SK-N-SH (cell line): ENCODE measurements at regions not wholly inside any gene's neighbourhood (a gene's known extent, or its start where the extent isn't known, plus 50 kb on each side); places are given as distances from the start of the nearest gene placed in this dataset.

Experiments used
- CTCF ChIA-PET: fragments of 300-600, 350-600 bp; formaldehyde crosslinking; extraction: SDS; loops from one replicate; lab custom pipeline; 2021; lab: Yijun Ruan, JAX
- POLR2A ChIA-PET: fragments of 350-600 bp; sonication (Branson Sonifier 250); formaldehyde crosslinking; extraction: SDS; loops from one replicate; lab custom pipeline; 2020; ENCODE audit warnings: antibody characterized with exemption, inconsistent platforms; lab: Yijun Ruan, JAX
- DNase-seq: peaks from one replicate; pipeline ENCODE4 v3.0.0; 2012
- H2AFZ ChIP-seq: fragments of 200-600 bp; sonication (generic); 2 replicates; pipeline ENCODE4 v1.8.1; 2016; ENCODE audit warnings: antibody characterized with exemption, mild to moderate bottlenecking, low read depth
- H3F3A ChIP-seq: fragments of 200-600 bp; sonication (generic); replicated peaks from 2 replicates; pipeline ENCODE3; 2016; ENCODE audit warnings: antibody characterized with exemption, mild to moderate bottlenecking; ENCODE audit not compliant: insufficient read depth
- H3K27ac ChIP-seq, 2 experiments: fragments of 200-500 bp in 1 of 2; fragments of 200-600 bp in 1 of 2; sonication (Bioruptor generic) in 1 of 2; sonication (generic), shearing (Covaris generic) in 1 of 2; 2 replicates each; pipeline versions ENCODE4 v1.5.1 to v1.6.1; 2014 to 2016; ENCODE audit warnings: low read depth in 2 of 2, inconsistent platforms in 1 of 2, low read length in 1 of 2, mild to moderate bottlenecking in 1 of 2, mixed read lengths in 1 of 2
- H3K27me3 ChIP-seq: fragments of 200-600 bp; sonication (generic), shearing (Covaris generic); 2 replicates; pipeline ENCODE4 v1.6.1; 2016; ENCODE audit warnings: mixed run types; ENCODE audit not compliant: insufficient read depth
- H3K36me3 ChIP-seq, 2 experiments: fragments of 200-500 bp in 1 of 2; fragments of 200-600 bp in 1 of 2; sonication (Bioruptor generic) in 1 of 2; sonication (generic) in 1 of 2; replicated peaks in 1 of 2; 2 replicates each; pipeline versions ENCODE3 to v1.5.1; 2014 to 2016; ENCODE audit warnings: low read length in 1 of 2, mild to moderate bottlenecking in 1 of 2; ENCODE audit not compliant: insufficient read depth in 2 of 2, control insufficient read depth in 1 of 2
- H3K4me1 ChIP-seq, 2 experiments: fragments of 200-500 bp in 1 of 2; fragments of 200-600 bp in 1 of 2; sonication (Bioruptor generic) in 1 of 2; sonication (generic), shearing (Covaris generic) in 1 of 2; 2 replicates each; pipeline versions ENCODE4 v1.5.1 to v1.6.1; 2014 to 2016; ENCODE audit warnings: low read depth in 1 of 2, low read length in 1 of 2, mixed run types in 1 of 2; ENCODE audit not compliant: insufficient read depth in 2 of 2, control insufficient read depth in 1 of 2
- H3K4me2 ChIP-seq: fragments of 200-600 bp; sonication (generic), shearing (Covaris generic); 2 replicates; pipeline ENCODE4 v1.6.1; 2017; ENCODE audit warnings: mixed run types
- H3K4me3 ChIP-seq, 2 experiments: fragments of 200-500 bp in 1 of 2; fragments of 200-600 bp in 1 of 2; sonication (Bioruptor generic) in 1 of 2; sonication (generic), shearing (Covaris generic) in 1 of 2; 2 replicates each; pipeline versions ENCODE4 v1.5.1 to v1.8.1; 2014 to 2016; ENCODE audit warnings: low read depth in 2 of 2, inconsistent platforms in 1 of 2, low read length in 1 of 2, mild to moderate bottlenecking in 1 of 2, mixed read lengths in 1 of 2, moderate library complexity in 1 of 2
- H3K79me2 ChIP-seq: fragments of 200-600 bp; sonication (generic); 2 replicates; pipeline ENCODE4 v1.8.1; 2017; ENCODE audit warnings: mild to moderate bottlenecking; ENCODE audit not compliant: insufficient read depth
- H3K9ac ChIP-seq: fragments of 200-600 bp; sonication (generic); 2 replicates; pipeline ENCODE4 v1.6.1; 2017; ENCODE audit warnings: mixed run types
- H3K9me2 ChIP-seq: fragments of 200-600 bp; sonication (generic); 2 replicates; pipeline ENCODE4 v1.6.1; 2017; ENCODE audit warnings: mixed run types
- H3K9me3 ChIP-seq: fragments of 200-600 bp; sonication (generic); 2 replicates; pipeline ENCODE4 v1.6.1; 2017; ENCODE audit warnings: mixed run types, mild to moderate bottlenecking, moderate library complexity
- H4K20me1 ChIP-seq: fragments of 200-600 bp; sonication (generic); 2 replicates; pipeline ENCODE4 v1.6.1; 2017; ENCODE audit warnings: mild to moderate bottlenecking, mixed run types; ENCODE audit not compliant: insufficient read depth
- CTCF ChIP-seq: fragments of 200-600 bp; sonication (generic); IDR thresholded peaks from 2 replicates; pipeline ENCODE4 v1.6.1; 2017; ENCODE audit warnings: antibody characterized with exemption, mild to moderate bottlenecking, moderate library complexity
- ELF1 ChIP-seq: IDR thresholded peaks from 2 replicates; pipeline ENCODE4 v1.4.0; 2012
- EP300 ChIP-seq, 2 experiments: IDR thresholded peaks; 2 replicates each; pipeline versions ENCODE4 v1.4.0 to v1.6.1; 2012; ENCODE audit warnings: borderline replicate concordance in 1 of 2, low read depth in 1 of 2, low read length in 1 of 2
- FOSL2 ChIP-seq: IDR thresholded peaks from 2 replicates; pipeline ENCODE4 v1.4.0; 2012; ENCODE audit warnings: low read depth, mild to moderate bottlenecking, moderate library complexity, borderline replicate concordance
- FOXJ3 ChIP-seq: sonication (generic); formaldehyde crosslinking; IDR thresholded peaks from 2 replicates; pipeline ENCODE4 v1.5.1; 2020; ENCODE audit warnings: mild to moderate bottlenecking, missing genetic modification reagents
- GABPA ChIP-seq: IDR thresholded peaks from 2 replicates; pipeline ENCODE4 v1.4.0; 2012; ENCODE audit warnings: low read depth, mild to moderate bottlenecking
- GATA2 ChIP-seq: sonication (generic); formaldehyde crosslinking; IDR thresholded peaks from 2 replicates; pipeline ENCODE4 v1.5.0; 2020; ENCODE audit warnings: mild to moderate bottlenecking, missing genetic modification reagents
- IRF3 ChIP-seq: fragments of 150-350 bp; IDR thresholded peaks from 2 replicates; pipeline ENCODE4 v1.6.1; 2016; ENCODE audit warnings: mild to moderate bottlenecking, low read depth, low read length
- NFIC ChIP-seq: IDR thresholded peaks from 2 replicates; pipeline ENCODE4 v1.4.0; 2012; ENCODE audit warnings: borderline replicate concordance
- NRF1 ChIP-seq: IDR thresholded peaks from 2 replicates; pipeline ENCODE4 v1.6.1; 2012; ENCODE audit warnings: low read depth, mild to moderate bottlenecking, low read length
- PBX3 ChIP-seq: IDR thresholded peaks from 2 replicates; pipeline ENCODE4; 2012
- POLR2AphosphoS5 ChIP-seq: IDR thresholded peaks from 2 replicates; pipeline ENCODE4 v1.6.1; 2012; ENCODE audit warnings: low read depth, low read length
- RAD21 ChIP-seq: IDR thresholded peaks from 2 replicates; pipeline ENCODE4 v1.6.1; 2012; ENCODE audit warnings: mild to moderate bottlenecking, low read length
- RCOR1 ChIP-seq: fragments of 150-350 bp; IDR thresholded peaks from 2 replicates; pipeline ENCODE4 v1.6.1; 2017; ENCODE audit warnings: antibody characterized with exemption, low read length
- RXRA ChIP-seq: IDR thresholded peaks from 2 replicates; pipeline ENCODE4 v1.4.0; 2012; ENCODE audit warnings: low read depth, mild to moderate bottlenecking, borderline replicate concordance
- SIN3A ChIP-seq: IDR thresholded peaks from 2 replicates; pipeline ENCODE4 v1.6.1; 2012; ENCODE audit warnings: low read depth, mild to moderate bottlenecking, low read length, moderate library complexity, borderline replicate concordance
- SMC3 ChIP-seq: IDR thresholded peaks from 2 replicates; pipeline ENCODE4 v1.6.1; 2012; ENCODE audit warnings: low read depth, low read length, improper control_type of control experiment
- TCF12 ChIP-seq: IDR thresholded peaks from 2 replicates; pipeline ENCODE4 v1.4.0; 2012
- USF1 ChIP-seq: IDR thresholded peaks from 2 replicates; pipeline ENCODE4 v1.4.0; 2012; ENCODE audit warnings: low read depth, borderline replicate concordance
- YY1 ChIP-seq: IDR thresholded peaks from 2 replicates; pipeline ENCODE4 v1.4.0; 2012; ENCODE audit warnings: low read depth, mild to moderate bottlenecking
- WGBS: methylation state at CpG from one replicate; pipeline ENCODE4 v1.1.6; 2017; ENCODE audit warnings: low lambda C conversion rate; 5-methylcytosine and 5-hydroxymethylcytosine counted together

- Histone ChIP-seq H3K9ac (no peak overlapping the region), H3K79me2 (no peaks in the 10 kb centered on the region), H3K4me2 (no peak overlapping the region), H3K4me1 (peaks cover 0 to 20% of the 10 kb centered on the region in 2 experiments; a peak in 1 of 4 replicates), H3K36me3 (no peaks in the 10 kb centered on the region), H2AFZ (no peak overlapping the region), H3K9me3 (no peaks in the 10 kb centered on the region), H3F3A (peaks cover 16% of the 10 kb centered on the region), H3K4me3 (no peak overlapping the region), H3K27me3 (no peaks in the 10 kb centered on the region), H3K27ac (no peak overlapping the region), H3K9me2 (no peaks in the 10 kb centered on the region), H4K20me1 (no peaks in the 10 kb centered on the region)
- WGBS, result 87% methylated on average over 2 of the region's 2 CpGs
- CTCF ChIA-PET, result interaction anchor here (1.0 to 1.5 kb wide), 2 partner anchors 8 to 15 kb away, joined by 3 read pairs; no protein-coding TSS in a partner anchor
- POLR2A ChIA-PET, result no interaction called here
- TF ChIP-seq GABPA (no peak), EP300 (IDR thresholded peaks at IDR 0.05; ENCODE audit: borderline replicate concordance in 1 of 2, low read depth in 1 of 2, low read length in 1 of 2) (no peak), FOSL2 (no peak)
- DNase-seq, result no peak
Observed at GRCh38 chr2:39522518-39522877, 85.4 kb upstream of the MAP4K3 start.

GRCh38 chr2:39523308-39524044, 86.4 kb upstream of the MAP4K3 start:
- peak overlapping the region; percentile 9; the same call in 1 of the 2 replicates for H3K9ac ChIP-seq
- H3K27me3 ChIP-seq, result no peaks in the 10 kb centered on the region
- H3K9me3 ChIP-seq, result no peaks in the 10 kb centered on the region
- no peaks in the 10 kb centered on the region for H3K9me2 ChIP-seq
- H3K4me3 ChIP-seq, result no peak overlapping the region
- H3K79me2 ChIP-seq, result no peaks in the 10 kb centered on the region
- H2AFZ ChIP-seq, result no peak overlapping the region; the same call in 1 of the 2 replicates
- H3F3A ChIP-seq, result peaks cover 16% of the 10 kb centered on the region
- H3K4me2 ChIP-seq, result peak overlapping the region; percentile 60
- no peaks in the 10 kb centered on the region for H4K20me1 ChIP-seq
- peaks cover 0 to 20% of the 10 kb centered on the region in 2 experiments; a peak in 1 of 4 replicates for H3K4me1 ChIP-seq
- WGBS, result 33% methylated on average over 2 of the region's 2 CpGs
- H3K27ac ChIP-seq, result peak overlapping the region in 1 of 2 experiments; percentile 72; a peak in 3 of 4 replicates
- DNase-seq, result no peak
- no peaks in the 10 kb centered on the region for H3K36me3 ChIP-seq
- CTCF ChIA-PET, result interaction anchor here (0.9 to 1.5 kb wide), 6 partner anchors 9 to 314 kb away, joined by 3 read pairs; no protein-coding TSS in a partner anchor
- POLR2A ChIA-PET, result no interaction called here
- TF ChIP-seq GATA2 (CRISPR knock-in tag) (no peak), GABPA (no peak), RCOR1 (no peak), FOXJ3 (CRISPR knock-in tag) (no peak), SIN3A (no peak), PBX3 (peak; percentile 82), RAD21 (no peak), RXRA (no peak), SMC3 (no peak), EP300 (IDR thresholded peaks at IDR 0.05; ENCODE audit: borderline replicate concordance in 1 of 2, low read depth in 1 of 2, low read length in 1 of 2) (peak in 1 of 2 experiments; percentile 71; a peak in 1 of 4 replicates), FOSL2 (peak; percentile 83), CTCF (no peak), IRF3 (no peak), YY1 (no peak), NRF1 (no peak), USF1 (no peak), POLR2AphosphoS5 (peak; percentile 45; the same call in 1 of the 2 replicates), ELF1 (no peak), TCF12 (peak; percentile 76), NFIC (0 out of 2 replicates have a peak, but pooled peaks have one; percentile 21)
